A549 (cell line): ENCODE measurements at regions not wholly inside any gene's neighbourhood (a gene's known extent, or its start where the extent isn't known, plus 50 kb on each side); places are given as distances from the start of the nearest gene placed in this dataset.
"Not testable (repeated sequence)": the region's sequence is repeated elsewhere in the genome, so short reads cannot be mapped to it uniquely, and the experiment has no call there.

Experiments used
- ATAC-seq, 2 experiments: fragments of 200-7000 bp in 1 of 2; fragments of >200 bp in 1 of 2; cut with Nextera tagmentation in 1 of 2; cut with Tn5 transposase in 1 of 2; 3 replicates each; pipeline versions ENCODE4 v1.8.0 to v1.9.1; 2018 to 2020; ENCODE audit warnings: mild to moderate bottlenecking in 1 of 2, moderate library complexity in 1 of 2
- CTCF ChIA-PET: fragments of 300-600 bp; sonication (Branson Sonifier 250); formaldehyde crosslinking; extraction: SDS; loops from one replicate; lab custom pipeline; 2021; ENCODE audit warnings: antibody characterized with exemption, inconsistent platforms; lab: Yijun Ruan, JAX
- POLR2A ChIA-PET: fragments of 350-600 bp; formaldehyde crosslinking; extraction: SDS; loops from one replicate; lab custom pipeline; 2021; ENCODE audit warnings: antibody characterized with exemption, inconsistent platforms; lab: Yijun Ruan, JAX
- DNase-seq, 2 experiments: peaks; one replicate each; pipeline versions ENCODE4 v3.0.0 to v3.0.0-alpha.2; 2011 to 2016; ENCODE audit warnings: low read depth in 1 of 2, low spot score in 1 of 2
- FAIRE-seq: peaks from 2 replicates; lab custom pipeline; 2011; peaks lifted over from hg19 to GRCh38; lab: Jason Lieb, UNC
- H3K27ac ChIP-seq, 2 experiments: fragments of >200 bp; sonication (Bioruptor Twin); formaldehyde crosslinking; 3 replicates each; pipeline ENCODE4 v1.5.1; 2016 to 2017
- H3K4me1 ChIP-seq: fragments of >200 bp; sonication (Bioruptor Twin); formaldehyde crosslinking; 3 replicates; pipeline ENCODE4 v1.6.1; 2016
- H3K4me2 ChIP-seq: fragments of >200 bp; sonication (Bioruptor Twin); formaldehyde crosslinking; 3 replicates; pipeline ENCODE4 v1.6.1; 2016
- H3K4me3 ChIP-seq: fragments of >200 bp; sonication (Bioruptor Twin); formaldehyde crosslinking; 3 replicates; pipeline ENCODE4 v1.5.1; 2016
- H3K9me3 ChIP-seq: fragments of >200 bp; sonication (Bioruptor Twin); formaldehyde crosslinking; 3 replicates; pipeline ENCODE4 v1.6.1; 2016
- CBX8 ChIP-seq: fragments of 200-600 bp; sonication (generic); IDR thresholded peaks from 2 replicates; pipeline ENCODE4 v1.6.1; 2016
- CHD4 ChIP-seq: fragments of 200-600 bp; sonication (generic); IDR thresholded peaks from 2 replicates; pipeline ENCODE4 v1.6.1; 2016; ENCODE audit warnings: antibody characterized with exemption, mild to moderate bottlenecking, borderline replicate concordance
- EP300 ChIP-seq, 2 experiments: fragments of >200 bp; sonication (Bioruptor Twin); formaldehyde crosslinking; IDR thresholded peaks; 2 replicates in 1 of 2; 3 replicates in 1 of 2; pipeline ENCODE4 v1.6.1; 2016 to 2017
- FOSB ChIP-seq: fragments of 250-450 bp; sonication (Bioruptor Pico); IDR thresholded peaks from 2 replicates; pipeline ENCODE4 v1.5.0; 2020; ENCODE audit warnings: mild to moderate bottlenecking, moderate library complexity
- FOSL2 ChIP-seq, 2 experiments: fragments of 450-650 bp in 1 of 2; fragments of >200 bp in 1 of 2; sonication (Bioruptor Twin) in 1 of 2; formaldehyde crosslinking; IDR thresholded peaks; 2 replicates each; pipeline versions ENCODE4 v1.5.0 to v1.6.1; 2016 to 2020; ENCODE audit warnings: mild to moderate bottlenecking in 1 of 2, moderate library complexity in 1 of 2
- GATA3 ChIP-seq: IDR thresholded peaks from 2 replicates; pipeline ENCODE4 v1.6.1; 2012; ENCODE audit warnings: borderline replicate concordance
- HDAC2 ChIP-seq: fragments of 200-600 bp; sonication (generic); IDR thresholded peaks from 2 replicates; pipeline ENCODE4 v1.6.1; 2016
- HOXA7 ChIP-seq: fragments of 250-450 bp; sonication (Bioruptor Pico); IDR thresholded peaks from 2 replicates; pipeline ENCODE4 v1.5.0; 2020; ENCODE audit warnings: mild to moderate bottlenecking, moderate library complexity
- JUN ChIP-seq, 2 experiments: fragments of >200 bp; sonication (Bioruptor Twin); formaldehyde crosslinking; IDR thresholded peaks; 2 replicates in 1 of 2; 3 replicates in 1 of 2; pipeline ENCODE4 v1.6.1; 2016 to 2017
- NFE2L2 ChIP-seq: fragments of 150-350 bp; conservative IDR thresholded peaks from 2 replicates; pipeline ENCODE4 v1.6.1; 2014; ENCODE audit warnings: low read length
- NR3C1 ChIP-seq: fragments of >200 bp; sonication (Bioruptor Twin); formaldehyde crosslinking; IDR thresholded peaks from 3 replicates; pipeline ENCODE4 v1.6.1; 2017
- POLR2AphosphoS2 ChIP-seq: conservative IDR thresholded peaks from 2 replicates; pipeline ENCODE4 v1.6.1; 2012; ENCODE audit warnings: low read length, improper control_type of control experiment, inconsistent platforms
- RAD21 ChIP-seq, 2 experiments: fragments of >200 bp in 1 of 2; sonication (Bioruptor Twin) in 1 of 2; formaldehyde crosslinking in 1 of 2; IDR thresholded peaks in 1 of 2; conservative IDR thresholded peaks in 1 of 2; 2 replicates in 1 of 2; 3 replicates in 1 of 2; pipeline ENCODE4 v1.6.1; 2012 to 2018; ENCODE audit warnings: inconsistent platforms in 1 of 2
- RCOR1 ChIP-seq: fragments of 150-350 bp; IDR thresholded peaks from 2 replicates; pipeline ENCODE4 v1.6.1; 2014; ENCODE audit warnings: antibody characterized with exemption, low read length, low read depth
- SMC3 ChIP-seq: fragments of >200 bp; sonication (Bioruptor Twin); formaldehyde crosslinking; IDR thresholded peaks from 3 replicates; pipeline ENCODE4 v1.6.1; 2018; ENCODE audit warnings: inconsistent platforms
- ZSCAN20 ChIP-seq: fragments of 250-450 bp; sonication (Bioruptor Pico); IDR thresholded peaks from 2 replicates; pipeline ENCODE4 v1.8.0; 2022; ENCODE audit warnings: mild to moderate bottlenecking, moderate library complexity
- WGBS: methylation state at CpG from one replicate; pipeline ENCODE4 v1.1.6; 2017; ENCODE audit errors: missing lambda C conversion rate; 5-methylcytosine and 5-hydroxymethylcytosine counted together
- TF ChIP-seq, protein P1 (sequence below): fragments of >200 bp; sonication (Bioruptor Twin); formaldehyde crosslinking; IDR thresholded peaks from 3 replicates; pipeline ENCODE4 v1.5.1; 2016
- TF ChIP-seq, protein P2 (sequence below): IDR thresholded peaks from 2 replicates; pipeline ENCODE4 v1.6.1; 2012
- TF ChIP-seq, protein P3 (sequence below): fragments of 200-600 bp; sonication (generic); IDR thresholded peaks from 2 replicates; pipeline ENCODE4 v1.6.1; 2016; ENCODE audit warnings: antibody characterized with exemption, mild to moderate bottlenecking, moderate library complexity
- TF ChIP-seq, protein P4 (sequence below): fragments of 250-450 bp; sonication (Bioruptor Pico); IDR thresholded peaks from 2 replicates; pipeline ENCODE4 v1.5.0; 2021; ENCODE audit warnings: mild to moderate bottlenecking, moderate library complexity, borderline replicate concordance
- TF ChIP-seq, protein P5 (sequence below): fragments of 150-350 bp; IDR thresholded peaks from 2 replicates; pipeline ENCODE4 v1.6.1; 2014; ENCODE audit warnings: low read depth, mild to moderate bottlenecking, low read length
- TF ChIP-seq, protein P6 (sequence below): IDR thresholded peaks from 2 replicates; pipeline ENCODE4 v1.6.1; 2012; ENCODE audit warnings: low read depth, borderline replicate concordance

DNA sequence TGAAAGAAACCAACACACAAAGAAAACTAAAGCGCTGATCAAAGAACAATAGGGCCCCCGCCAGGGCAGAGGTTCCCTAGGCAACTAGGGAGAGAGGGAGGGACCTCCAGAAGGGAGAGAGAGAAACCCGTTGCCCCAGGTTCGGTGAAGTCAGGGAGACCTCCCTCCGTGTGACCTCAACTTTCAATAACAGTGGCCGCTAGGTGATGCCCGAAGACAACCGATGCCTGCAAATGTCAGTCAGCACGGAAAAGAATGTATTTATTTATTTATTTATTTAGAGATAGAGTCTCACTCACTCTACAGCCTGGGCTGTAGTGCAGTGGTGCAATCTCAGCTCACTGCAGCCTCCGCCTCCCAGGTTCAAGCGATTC is 757.0 kb upstream of the DEFB115 start:
- H3K9me3 ChIP-seq, FAIRE-seq, POLR2A ChIA-PET, H3K4me1 ChIP-seq, H3K4me3 ChIP-seq: not testable (repeated sequence)
- ATAC-seq, result peak; percentile 63 to 77; a peak in 5 of 6 replicates
- TF ChIP-seq RAD21 (conservative IDR thresholded peaks at IDR 0.05 in 1 of 2, IDR thresholded peaks at IDR 0.05 in 1 of 2) (peak; percentile 86 to 88), SMC3 (peak; percentile 59)
- TF ChIP-seq, protein P1, sequence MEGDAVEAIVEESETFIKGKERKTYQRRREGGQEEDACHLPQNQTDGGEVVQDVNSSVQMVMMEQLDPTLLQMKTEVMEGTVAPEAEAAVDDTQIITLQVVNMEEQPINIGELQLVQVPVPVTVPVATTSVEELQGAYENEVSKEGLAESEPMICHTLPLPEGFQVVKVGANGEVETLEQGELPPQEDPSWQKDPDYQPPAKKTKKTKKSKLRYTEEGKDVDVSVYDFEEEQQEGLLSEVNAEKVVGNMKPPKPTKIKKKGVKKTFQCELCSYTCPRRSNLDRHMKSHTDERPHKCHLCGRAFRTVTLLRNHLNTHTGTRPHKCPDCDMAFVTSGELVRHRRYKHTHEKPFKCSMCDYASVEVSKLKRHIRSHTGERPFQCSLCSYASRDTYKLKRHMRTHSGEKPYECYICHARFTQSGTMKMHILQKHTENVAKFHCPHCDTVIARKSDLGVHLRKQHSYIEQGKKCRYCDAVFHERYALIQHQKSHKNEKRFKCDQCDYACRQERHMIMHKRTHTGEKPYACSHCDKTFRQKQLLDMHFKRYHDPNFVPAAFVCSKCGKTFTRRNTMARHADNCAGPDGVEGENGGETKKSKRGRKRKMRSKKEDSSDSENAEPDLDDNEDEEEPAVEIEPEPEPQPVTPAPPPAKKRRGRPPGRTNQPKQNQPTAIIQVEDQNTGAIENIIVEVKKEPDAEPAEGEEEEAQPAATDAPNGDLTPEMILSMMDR, result peak; percentile 76
- Histone ChIP-seq H3K4me2 (peak overlapping the region; percentile 76), H3K27ac (peak overlapping the region; percentile 50 to 73; a peak in 4 of 6 replicates)
- CTCF ChIA-PET, result interaction anchor here (1.0 kb wide), 1 partner anchor 14 kb away, joined by 3 read pairs; no protein-coding TSS in a partner anchor
- peak; percentile 15 to 70 for DNase-seq
- WGBS, result 4% methylated on average over 11 of the region's 11 CpGs

DNA sequence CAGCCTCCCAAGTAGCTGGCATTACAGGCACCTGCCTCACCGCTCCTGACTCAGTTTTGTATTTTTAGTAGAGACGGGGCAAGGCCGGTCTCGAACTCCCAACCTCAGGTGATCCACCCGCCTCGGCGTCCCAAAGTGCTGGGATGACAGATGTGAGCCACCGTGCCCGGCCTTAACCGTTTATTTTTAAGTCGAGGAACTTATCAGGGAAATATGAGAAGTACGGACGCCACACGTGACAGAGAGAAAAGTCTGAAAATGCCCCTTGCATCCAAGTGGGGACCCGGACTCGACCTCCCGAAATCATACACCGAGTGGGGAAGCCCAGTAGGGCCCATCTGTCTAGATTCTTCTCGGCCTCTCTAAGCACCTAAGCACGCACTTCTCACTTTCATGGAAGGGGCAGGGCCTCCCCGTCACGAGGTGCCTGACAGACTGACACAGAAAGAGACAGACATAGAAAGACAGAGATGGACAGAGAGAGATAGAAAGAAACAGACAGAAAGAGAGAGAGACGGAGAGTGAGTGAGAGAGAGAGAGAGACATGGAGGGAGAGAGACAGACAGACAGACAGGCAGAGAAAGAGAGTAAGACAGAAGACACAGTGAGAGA is 756.5 kb upstream of the DEFB115 start:
- POLR2A ChIA-PET, result no interaction called here
- no peaks in the 10 kb centered on the region for H3K4me1 ChIP-seq
- no peak overlapping the region for H3K27ac ChIP-seq
- H3K9me3 ChIP-seq, result no peaks in the 10 kb centered on the region
- no peak overlapping the region for H3K4me3 ChIP-seq
- FAIRE-seq (no peak), DNase-seq (no peak), ATAC-seq (no peak)
- CTCF ChIA-PET, result interaction anchor here (1.0 kb wide), 1 partner anchor 13 kb away, joined by 3 read pairs; no protein-coding TSS in a partner anchor
- WGBS, result 55% methylated on average over 23 of the region's 23 CpGs
- TF ChIP-seq NR3C1, result no peak
- TF ChIP-seq RAD21 (conservative IDR thresholded peaks at IDR 0.05 in 1 of 2, IDR thresholded peaks at IDR 0.05 in 1 of 2), result peak in 1 of 2 experiments; percentile 22; a peak in 1 of 5 replicates
- H3K4me2 ChIP-seq, result peak overlapping the region; percentile 76

DNA sequence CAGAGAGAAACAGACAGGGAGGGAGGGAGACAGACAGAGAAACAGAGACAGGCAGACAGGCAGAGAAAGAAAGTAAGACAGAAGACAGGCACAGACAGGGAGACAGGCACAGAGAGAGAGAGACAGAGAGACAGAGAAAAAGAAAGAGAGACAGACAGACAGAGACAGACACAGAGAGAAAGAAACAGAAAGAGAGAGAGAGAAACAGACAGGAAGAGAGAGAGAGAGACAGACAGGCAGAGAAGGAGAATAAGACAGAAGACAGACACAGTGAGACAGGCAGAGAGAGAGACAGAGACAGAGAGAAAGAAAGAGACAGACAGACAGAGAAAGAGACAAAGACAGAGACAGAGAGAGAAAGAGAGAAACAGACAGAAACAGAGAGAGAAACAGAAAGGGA is 754.8 kb upstream of the DEFB115 start:
- ATAC-seq, result peak in 1 of 2 experiments; percentile 28; a peak in 1 of 6 replicates
- no peak overlapping the region for H3K4me3 ChIP-seq
- no peak for TF ChIP-seq RAD21 (conservative IDR thresholded peaks at IDR 0.05 in 1 of 2, IDR thresholded peaks at IDR 0.05 in 1 of 2)
- TF ChIP-seq JUN (IDR thresholded peaks at IDR 0.05), result no peak
- TF ChIP-seq, protein P2, sequence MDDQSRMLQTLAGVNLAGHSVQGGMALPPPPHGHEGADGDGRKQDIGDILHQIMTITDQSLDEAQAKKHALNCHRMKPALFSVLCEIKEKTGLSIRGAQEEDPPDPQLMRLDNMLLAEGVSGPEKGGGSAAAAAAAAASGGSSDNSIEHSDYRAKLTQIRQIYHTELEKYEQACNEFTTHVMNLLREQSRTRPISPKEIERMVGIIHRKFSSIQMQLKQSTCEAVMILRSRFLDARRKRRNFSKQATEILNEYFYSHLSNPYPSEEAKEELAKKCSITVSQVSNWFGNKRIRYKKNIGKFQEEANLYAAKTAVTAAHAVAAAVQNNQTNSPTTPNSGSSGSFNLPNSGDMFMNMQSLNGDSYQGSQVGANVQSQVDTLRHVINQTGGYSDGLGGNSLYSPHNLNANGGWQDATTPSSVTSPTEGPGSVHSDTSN, result no peak
- no peak for TF ChIP-seq RCOR1
- TF ChIP-seq CHD4, result no peak
- TF ChIP-seq CBX8, result no peak
- TF ChIP-seq NFE2L2, result no peak
- TF ChIP-seq, protein P3, sequence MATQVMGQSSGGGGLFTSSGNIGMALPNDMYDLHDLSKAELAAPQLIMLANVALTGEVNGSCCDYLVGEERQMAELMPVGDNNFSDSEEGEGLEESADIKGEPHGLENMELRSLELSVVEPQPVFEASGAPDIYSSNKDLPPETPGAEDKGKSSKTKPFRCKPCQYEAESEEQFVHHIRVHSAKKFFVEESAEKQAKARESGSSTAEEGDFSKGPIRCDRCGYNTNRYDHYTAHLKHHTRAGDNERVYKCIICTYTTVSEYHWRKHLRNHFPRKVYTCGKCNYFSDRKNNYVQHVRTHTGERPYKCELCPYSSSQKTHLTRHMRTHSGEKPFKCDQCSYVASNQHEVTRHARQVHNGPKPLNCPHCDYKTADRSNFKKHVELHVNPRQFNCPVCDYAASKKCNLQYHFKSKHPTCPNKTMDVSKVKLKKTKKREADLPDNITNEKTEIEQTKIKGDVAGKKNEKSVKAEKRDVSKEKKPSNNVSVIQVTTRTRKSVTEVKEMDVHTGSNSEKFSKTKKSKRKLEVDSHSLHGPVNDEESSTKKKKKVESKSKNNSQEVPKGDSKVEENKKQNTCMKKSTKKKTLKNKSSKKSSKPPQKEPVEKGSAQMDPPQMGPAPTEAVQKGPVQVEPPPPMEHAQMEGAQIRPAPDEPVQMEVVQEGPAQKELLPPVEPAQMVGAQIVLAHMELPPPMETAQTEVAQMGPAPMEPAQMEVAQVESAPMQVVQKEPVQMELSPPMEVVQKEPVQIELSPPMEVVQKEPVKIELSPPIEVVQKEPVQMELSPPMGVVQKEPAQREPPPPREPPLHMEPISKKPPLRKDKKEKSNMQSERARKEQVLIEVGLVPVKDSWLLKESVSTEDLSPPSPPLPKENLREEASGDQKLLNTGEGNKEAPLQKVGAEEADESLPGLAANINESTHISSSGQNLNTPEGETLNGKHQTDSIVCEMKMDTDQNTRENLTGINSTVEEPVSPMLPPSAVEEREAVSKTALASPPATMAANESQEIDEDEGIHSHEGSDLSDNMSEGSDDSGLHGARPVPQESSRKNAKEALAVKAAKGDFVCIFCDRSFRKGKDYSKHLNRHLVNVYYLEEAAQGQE, result no peak
- no peak for TF ChIP-seq ZSCAN20
- TF ChIP-seq FOSL2 (IDR thresholded peaks at IDR 0.05), result no peak
- TF ChIP-seq FOSL2 (CRISPR knock-in tag; IDR thresholded peaks at IDR 0.05), result no peak
- TF ChIP-seq, protein P4, sequence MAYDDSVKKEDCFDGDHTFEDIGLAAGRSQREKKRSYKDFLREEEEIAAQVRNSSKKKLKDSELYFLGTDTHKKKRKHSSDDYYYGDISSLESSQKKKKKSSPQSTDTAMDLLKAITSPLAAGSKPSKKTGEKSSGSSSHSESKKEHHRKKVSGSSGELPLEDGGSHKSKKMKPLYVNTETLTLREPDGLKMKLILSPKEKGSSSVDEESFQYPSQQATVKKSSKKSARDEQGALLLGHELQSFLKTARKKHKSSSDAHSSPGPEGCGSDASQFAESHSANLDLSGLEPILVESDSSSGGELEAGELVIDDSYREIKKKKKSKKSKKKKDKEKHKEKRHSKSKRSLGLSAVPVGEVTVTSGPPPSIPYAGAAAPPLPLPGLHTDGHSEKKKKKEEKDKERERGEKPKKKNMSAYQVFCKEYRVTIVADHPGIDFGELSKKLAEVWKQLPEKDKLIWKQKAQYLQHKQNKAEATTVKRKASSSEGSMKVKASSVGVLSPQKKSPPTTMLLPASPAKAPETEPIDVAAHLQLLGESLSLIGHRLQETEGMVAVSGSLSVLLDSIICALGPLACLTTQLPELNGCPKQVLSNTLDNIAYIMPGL, result no peak
- TF ChIP-seq, protein P5, sequence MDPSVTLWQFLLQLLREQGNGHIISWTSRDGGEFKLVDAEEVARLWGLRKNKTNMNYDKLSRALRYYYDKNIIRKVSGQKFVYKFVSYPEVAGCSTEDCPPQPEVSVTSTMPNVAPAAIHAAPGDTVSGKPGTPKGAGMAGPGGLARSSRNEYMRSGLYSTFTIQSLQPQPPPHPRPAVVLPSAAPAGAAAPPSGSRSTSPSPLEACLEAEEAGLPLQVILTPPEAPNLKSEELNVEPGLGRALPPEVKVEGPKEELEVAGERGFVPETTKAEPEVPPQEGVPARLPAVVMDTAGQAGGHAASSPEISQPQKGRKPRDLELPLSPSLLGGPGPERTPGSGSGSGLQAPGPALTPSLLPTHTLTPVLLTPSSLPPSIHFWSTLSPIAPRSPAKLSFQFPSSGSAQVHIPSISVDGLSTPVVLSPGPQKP, result no peak
- TF ChIP-seq HDAC2, result no peak
- TF ChIP-seq FOSB (CRISPR knock-in tag), result no peak
- no peak for TF ChIP-seq HOXA7 (CRISPR knock-in tag)
- TF ChIP-seq EP300 (IDR thresholded peaks at IDR 0.05), result no peak
- TF ChIP-seq, protein P6, sequence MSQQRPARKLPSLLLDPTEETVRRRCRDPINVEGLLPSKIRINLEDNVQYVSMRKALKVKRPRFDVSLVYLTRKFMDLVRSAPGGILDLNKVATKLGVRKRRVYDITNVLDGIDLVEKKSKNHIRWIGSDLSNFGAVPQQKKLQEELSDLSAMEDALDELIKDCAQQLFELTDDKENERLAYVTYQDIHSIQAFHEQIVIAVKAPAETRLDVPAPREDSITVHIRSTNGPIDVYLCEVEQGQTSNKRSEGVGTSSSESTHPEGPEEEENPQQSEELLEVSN, result no peak
- no peak for TF ChIP-seq GATA3
- TF ChIP-seq POLR2AphosphoS2, result no peak
- no peak for TF ChIP-seq NR3C1
- no peaks in the 10 kb centered on the region for H3K4me1 ChIP-seq
- no peak for DNase-seq
- ChIA-PET CTCF (no interaction called here), POLR2A (no interaction called here)
- H3K9me3 ChIP-seq, result no peaks in the 10 kb centered on the region
- no peak for FAIRE-seq
- H3K27ac ChIP-seq, result no peak overlapping the region
- no peak overlapping the region for H3K4me2 ChIP-seq
